Myocyte (in vitro differentiated cells): ENCODE measurements at regions not wholly inside any gene's neighbourhood (a gene's known extent, or its start where the extent isn't known, plus 50 kb on each side); places are given as distances from the start of the nearest gene placed in this dataset.
"Not testable (repeated sequence)": the region's sequence is repeated elsewhere in the genome, so short reads cannot be mapped to it uniquely, and the experiment has no call there.

Experiments used
- DNase-seq: peaks from one replicate; pipeline ENCODE4 v3.0.0-alpha.2; 2012; ENCODE audit warnings: low read depth

GRCh38 chr2:176833671-176834070 is 378.9 kb upstream of the HNRNPA3 start:
- DNase-seq = no peak

- no peak for DNase-seq
These were observed 378.4 kb upstream of the HNRNPA3 start for GRCh38 chr2:176834226-176834625.

DNA sequence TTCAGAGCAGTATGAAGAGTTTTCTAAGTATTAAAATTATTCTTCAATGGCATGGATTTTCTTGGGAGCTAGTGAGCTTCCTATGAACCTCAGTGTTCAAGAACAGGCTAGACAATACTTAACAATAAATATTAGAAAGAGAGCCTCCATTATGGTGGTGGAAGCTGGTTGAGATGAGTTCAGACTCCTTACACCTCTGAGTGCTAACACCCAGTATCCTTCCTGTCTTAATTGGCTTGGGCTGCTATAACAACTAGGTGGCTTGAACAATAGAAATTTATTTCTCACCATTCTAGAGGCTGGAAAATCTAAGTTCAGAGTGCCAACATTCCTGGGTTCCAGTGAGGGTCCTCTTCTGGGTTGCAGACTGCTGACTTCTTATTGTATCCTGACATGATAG is 369.4 kb upstream of the HNRNPA3 start:
- no peak for DNase-seq

DNA sequence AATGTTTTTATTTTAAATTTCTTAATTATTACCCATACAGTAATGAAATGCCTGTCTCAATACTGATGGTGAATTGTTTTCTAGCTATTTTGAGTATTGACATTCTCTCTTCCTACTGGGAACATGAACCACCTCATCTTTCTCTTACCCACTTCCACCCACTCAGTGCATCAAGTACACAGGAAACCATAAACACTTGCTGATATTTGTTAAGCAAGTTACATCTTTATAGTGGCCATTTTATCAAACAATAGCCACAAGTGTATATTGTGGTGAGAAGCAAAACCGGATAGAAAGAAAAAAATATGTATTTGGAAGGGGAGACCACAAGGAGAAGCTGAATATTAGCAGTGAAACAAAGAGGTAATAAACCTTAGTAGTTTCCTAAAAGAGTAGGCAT is 368.1 kb upstream of the HNRNPA3 start:
- DNase-seq = no peak

GRCh38 chr2:176845718-176846117 is 366.9 kb upstream of the HNRNPA3 start:
- no peak for DNase-seq

GRCh38 chr2:176847575-176847974 is 365.0 kb upstream of the HNRNPA3 start:
- no peak for DNase-seq

DNA sequence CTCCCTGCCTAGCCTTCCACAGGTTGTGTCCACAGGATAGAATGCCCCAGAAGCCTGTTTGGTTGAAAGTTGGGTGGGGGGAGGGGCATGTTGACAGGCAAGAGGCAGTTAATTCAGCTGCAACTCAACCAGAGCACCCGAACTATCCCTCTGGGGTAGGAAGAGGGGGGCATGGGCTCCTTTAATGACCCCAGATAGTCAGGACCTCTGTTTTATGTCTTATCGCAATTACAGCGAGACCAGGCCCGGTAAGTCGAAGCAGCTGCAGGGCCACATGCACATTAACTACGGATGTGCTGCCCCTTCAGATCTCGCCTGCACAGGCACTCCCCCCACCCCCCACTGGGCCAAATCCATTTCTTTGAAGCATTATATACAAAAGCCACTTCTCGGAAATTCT is 363.8 kb upstream of the HNRNPA3 start:
- DNase-seq = no peak

DNA sequence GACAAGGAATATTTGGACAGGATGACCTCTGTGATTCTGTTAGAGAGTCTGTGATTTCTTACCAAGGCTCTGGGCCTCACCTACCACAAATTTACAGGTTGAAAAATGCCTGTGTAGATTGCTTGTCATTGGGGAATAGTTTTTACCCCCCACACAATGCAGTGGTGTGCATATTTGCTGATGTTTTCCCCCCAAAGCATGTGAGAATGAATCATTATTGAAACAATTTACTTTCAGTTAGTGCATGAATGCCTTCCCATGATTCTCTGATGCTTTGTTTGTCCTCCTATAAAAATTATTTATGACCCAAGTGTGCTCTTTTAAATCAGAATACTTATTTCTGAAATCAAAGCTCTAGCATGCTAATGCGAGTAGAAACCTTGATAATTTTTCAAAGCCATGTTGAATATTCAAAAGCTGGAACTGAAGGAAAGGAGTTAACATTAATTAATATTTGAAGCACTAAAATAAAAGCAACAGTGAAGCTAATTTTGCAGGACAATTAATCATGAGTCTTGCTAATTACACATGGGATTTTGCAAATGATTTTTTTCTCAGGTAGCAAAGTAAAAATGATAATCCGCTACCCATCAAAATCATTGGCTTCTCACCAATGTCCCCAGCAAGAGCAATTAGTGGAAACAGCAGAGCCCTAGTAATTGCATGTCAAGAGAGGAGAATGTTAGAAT is 361.2 kb upstream of the HNRNPA3 start:
- DNase-seq = no peak

- no peak for DNase-seq
These were observed 360.6 kb upstream of the HNRNPA3 start for GRCh38 chr2:176851889-176852483.

GRCh38 chr2:176852667-176853066 is 359.9 kb upstream of the HNRNPA3 start:
- no peak for DNase-seq

DNA sequence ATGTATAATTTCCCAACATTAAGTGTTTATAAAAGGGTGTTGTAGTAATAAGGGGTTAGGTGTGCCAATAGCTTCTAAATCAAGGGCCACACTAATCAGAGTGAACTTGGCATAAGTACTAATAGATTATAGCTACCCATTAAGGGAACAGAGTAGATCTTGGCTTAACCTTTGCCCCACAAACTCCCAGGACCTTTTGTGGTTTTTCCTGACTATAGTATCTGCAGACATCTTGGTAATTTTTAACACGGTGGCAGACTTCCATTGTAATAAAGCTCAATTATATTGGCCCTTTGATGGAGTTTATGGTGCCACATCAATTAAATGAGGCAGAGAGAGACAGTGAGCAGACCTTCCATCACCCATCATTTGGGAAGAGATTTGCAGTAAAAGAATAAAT is 358.5 kb upstream of the HNRNPA3 start:
- no peak for DNase-seq

GRCh38 chr2:176854878-176855277 is 357.7 kb upstream of the HNRNPA3 start:
- DNase-seq = no peak

GRCh38 chr2:176856683-176857082 is 355.9 kb upstream of the HNRNPA3 start:
- DNase-seq = no peak

GRCh38 chr2:176865336-176865735 is 347.3 kb upstream of the HNRNPA3 start:
- DNase-seq = no peak

DNA sequence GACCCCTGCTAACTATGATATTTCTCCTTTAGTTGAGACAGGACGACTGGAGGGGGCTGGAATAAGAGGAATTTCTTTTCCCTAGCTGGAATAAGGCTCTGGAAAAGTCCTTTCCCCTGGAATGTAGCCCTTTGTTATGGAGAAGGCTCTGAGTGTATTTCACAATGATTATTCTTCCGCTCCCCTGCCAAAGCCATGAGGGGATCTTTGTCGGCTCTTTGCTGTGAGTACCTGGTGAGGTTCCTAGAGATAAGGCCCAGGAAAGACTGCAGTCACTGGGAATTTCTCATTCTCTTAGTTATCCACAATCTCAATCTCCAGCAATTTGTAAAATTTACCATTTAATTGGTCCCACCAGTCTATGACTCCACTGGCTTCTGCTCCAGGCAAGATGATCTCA is 340.2 kb upstream of the HNRNPA3 start:
- no peak for DNase-seq

- no peak for DNase-seq
These were observed 339.2 kb upstream of the HNRNPA3 start for GRCh38 chr2:176873403-176873802.

GRCh38 chr2:176876493-176877103 is 336.0 kb upstream of the HNRNPA3 start:
- DNase-seq = no peak

DNA sequence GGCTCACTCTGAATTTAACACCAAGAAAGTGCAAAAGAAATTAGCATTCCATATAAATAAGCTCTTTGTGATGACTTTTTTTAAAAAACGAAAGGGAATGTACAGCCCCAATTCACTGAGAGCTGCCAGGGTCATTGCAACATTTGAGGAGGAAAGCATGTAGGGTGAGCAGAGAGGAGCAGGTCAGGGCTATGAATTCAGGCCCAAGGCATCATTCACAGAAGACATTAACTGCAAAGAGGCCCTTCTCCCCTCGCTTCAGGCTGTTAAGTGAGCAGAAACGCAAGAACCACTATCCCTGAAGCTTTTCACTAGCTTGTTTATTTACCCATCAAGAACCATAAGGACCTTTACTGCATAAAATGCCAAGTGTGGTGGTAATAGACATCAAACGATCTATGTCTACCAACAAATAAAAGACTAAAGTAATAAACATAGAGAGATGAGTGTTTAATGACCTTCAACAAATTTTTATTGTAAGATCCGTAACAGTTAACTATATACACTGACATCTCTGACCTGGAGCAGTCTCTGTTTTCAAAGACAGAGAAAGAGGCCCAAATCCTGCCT is 333.1 kb upstream of the HNRNPA3 start:
- no peak for DNase-seq

DNA sequence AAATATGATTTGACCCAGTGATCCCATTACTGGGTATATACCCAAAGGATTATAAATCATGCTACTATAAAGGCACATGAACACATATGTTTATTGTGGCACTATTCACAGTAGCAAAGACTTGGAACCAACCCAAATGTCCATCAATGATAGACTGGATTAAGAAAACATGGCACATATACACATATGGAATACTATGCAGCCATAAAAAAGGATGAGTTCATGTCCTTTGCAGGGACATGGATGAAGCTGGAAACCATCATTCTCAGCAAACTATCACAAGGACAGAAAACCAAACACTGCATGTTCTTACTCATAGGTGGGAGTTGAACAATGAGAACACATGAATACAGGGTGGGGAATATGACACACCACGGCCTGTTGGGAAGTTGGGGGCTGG is 330.5 kb upstream of the HNRNPA3 start:
- not testable (repeated sequence) for DNase-seq

DNA sequence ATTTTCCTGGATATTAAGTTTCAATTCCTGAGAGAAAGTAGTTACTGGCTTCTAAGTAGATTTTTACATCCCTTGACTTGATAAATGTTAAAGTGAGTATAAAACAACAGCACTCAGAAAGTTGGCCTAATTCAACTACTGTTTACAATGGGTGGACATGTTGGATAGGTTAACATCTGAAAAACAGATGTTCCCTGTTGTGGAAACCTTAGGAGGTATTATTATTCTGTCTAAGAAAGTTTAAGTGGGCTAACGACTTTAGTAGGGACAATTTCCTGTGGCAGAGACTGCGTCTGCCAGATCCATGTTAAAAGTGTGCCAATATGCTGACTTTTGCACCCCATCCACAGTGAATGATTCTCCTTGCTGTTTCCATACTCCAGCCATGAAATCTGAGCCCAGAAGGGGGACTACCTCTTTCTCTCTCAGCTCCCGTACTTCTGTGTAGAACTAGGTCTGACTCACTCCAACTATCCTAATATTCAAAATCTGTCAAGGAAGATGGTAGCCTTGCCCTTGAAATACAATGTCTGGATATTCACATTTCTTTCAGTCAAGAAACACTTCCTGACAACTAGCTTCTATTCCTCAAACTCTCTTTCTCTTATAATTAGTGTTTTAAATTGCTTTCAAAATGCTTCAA is 327.5 kb upstream of the HNRNPA3 start:
- no peak for DNase-seq

DNA sequence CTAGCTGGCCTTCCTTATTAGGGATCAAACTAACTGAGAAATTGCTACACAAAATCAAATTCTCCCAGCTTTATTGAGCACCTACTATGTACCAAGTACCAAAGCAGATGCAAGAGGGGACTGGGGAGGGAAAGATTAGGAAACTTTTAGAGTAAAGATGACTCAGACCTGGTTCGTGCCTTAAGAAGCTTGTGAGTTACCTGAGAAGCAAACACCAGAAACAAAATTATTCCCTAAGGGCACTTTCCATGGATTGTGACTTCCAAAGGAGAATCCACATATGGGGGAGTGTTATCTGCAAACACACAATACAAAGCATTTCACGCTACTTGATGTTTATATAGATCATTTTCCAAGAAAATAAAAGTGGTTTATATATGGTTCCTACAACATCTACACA is 326.9 kb upstream of the HNRNPA3 start:
- DNase-seq = no peak

DNA sequence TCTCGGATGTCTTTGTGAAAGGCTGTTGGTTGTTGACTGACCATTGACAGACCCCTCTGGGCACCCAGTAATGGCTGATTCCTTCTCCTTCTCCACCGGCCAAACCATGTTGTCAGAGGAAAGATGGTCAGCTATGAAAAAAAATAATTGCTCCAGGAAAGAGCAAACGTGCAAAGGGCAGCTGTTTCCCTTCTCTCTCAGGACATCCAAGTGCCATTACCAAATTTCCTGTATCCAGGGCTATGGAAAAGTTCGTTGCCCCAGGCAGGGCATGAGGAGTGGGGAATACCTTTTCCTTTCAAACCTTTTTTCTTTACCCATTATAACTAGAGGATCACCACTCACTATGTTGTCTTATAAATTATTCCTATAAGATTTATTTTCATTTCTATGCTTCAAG is 321.5 kb upstream of the HNRNPA3 start:
- DNase-seq = no peak
